ENCODE measurements at regions not wholly inside any gene's neighbourhood (a gene's known extent, or its start where the extent isn't known, plus 50 kb on each side); places are given as distances from the start of the nearest gene placed in this dataset.

GRCh38 chr13:66106246-66106645 is 1123.9 kb downstream of the PCDH9 start:
- 78 to 85% (median 83%) methylated on average over 2 of the region's 2 CpGs for WGBS, 3 donors
- Histone ChIP-seq H3K27me3 (ENCODE audit: control insufficient read depth in 3 of 3, insufficient read depth in 3 of 3, low read length in 3 of 3) (no peaks in the 10 kb centered on the region), H3K9me3 (ENCODE audit: control insufficient read depth in 2 of 2, insufficient read depth in 1 of 2, low read depth in 1 of 2, low read length in 1 of 2) (no peaks in the 10 kb centered on the region), H3K4me1 (ENCODE audit: control insufficient read depth in 3 of 3, insufficient read depth in 2 of 3, low read depth in 1 of 3, low read length in 2 of 3) (no peaks in the 10 kb centered on the region), H3K4me3 (ENCODE audit: low read depth in 1 of 3, low read length in 3 of 3) (no peak overlapping the region), H3K36me3 (ENCODE audit: control insufficient read depth in 3 of 3, insufficient read depth in 2 of 3, low read depth in 1 of 3, low read length in 3 of 3) (no peaks in the 10 kb centered on the region), H3K27ac (ENCODE audit: low read depth in 1 of 3, low read length in 2 of 3) (no peak overlapping the region)
- DNase-seq (no peak), FAIRE-seq (no peak)

- Histone ChIP-seq H3K4me1 (ENCODE audit: control insufficient read depth in 3 of 3, insufficient read depth in 2 of 3, low read depth in 1 of 3, low read length in 2 of 3) (no peaks in the 10 kb centered on the region), H3K36me3 (ENCODE audit: control insufficient read depth in 3 of 3, insufficient read depth in 2 of 3, low read depth in 1 of 3, low read length in 3 of 3) (no peaks in the 10 kb centered on the region), H3K4me3 (ENCODE audit: low read depth in 1 of 3, low read length in 3 of 3) (no peak overlapping the region), H3K27ac (ENCODE audit: low read depth in 1 of 3, low read length in 2 of 3) (no peak overlapping the region), H3K27me3 (ENCODE audit: control insufficient read depth in 3 of 3, insufficient read depth in 3 of 3, low read length in 3 of 3) (no peaks in the 10 kb centered on the region), H3K9me3 (ENCODE audit: control insufficient read depth in 2 of 2, insufficient read depth in 1 of 2, low read depth in 1 of 2, low read length in 1 of 2) (no peaks in the 10 kb centered on the region)
- FAIRE-seq = no peak
- no peak for DNase-seq
- 87 to 92% (median 91%) methylated on average over 3 of the region's 3 CpGs for WGBS, 3 donors
Observed at GRCh38 chr13:66102864-66103263, 1127.3 kb downstream of the PCDH9 start.

- H3K27me3 ChIP-seq (ENCODE audit: control insufficient read depth in 3 of 3, insufficient read depth in 3 of 3, low read length in 3 of 3) = no peaks in the 10 kb centered on the region
- H3K9me3 ChIP-seq (ENCODE audit: control insufficient read depth in 2 of 2, insufficient read depth in 1 of 2, low read depth in 1 of 2, low read length in 1 of 2) = peaks cover 0 to 1% of the 10 kb centered on the region in 2 donors
- FAIRE-seq (no peak), DNase-seq (no peak)
- H3K27ac ChIP-seq (ENCODE audit: low read depth in 1 of 3, low read length in 2 of 3) = no peak overlapping the region
- H3K4me1 ChIP-seq (ENCODE audit: control insufficient read depth in 3 of 3, insufficient read depth in 2 of 3, low read depth in 1 of 3, low read length in 2 of 3) = no peaks in the 10 kb centered on the region
- no peak overlapping the region for H3K4me3 ChIP-seq (ENCODE audit: low read depth in 1 of 3, low read length in 3 of 3)
- WGBS, 3 donors = 75 to 83% (median 82%) methylated on average over 10 of the region's 10 CpGs
- no peaks in the 10 kb centered on the region for H3K36me3 ChIP-seq (ENCODE audit: control insufficient read depth in 3 of 3, insufficient read depth in 2 of 3, low read depth in 1 of 3, low read length in 3 of 3)
Observed at GRCh38 chr13:66099825-66100224, 1130.3 kb downstream of the PCDH9 start.

- no peak for FAIRE-seq
- H3K36me3 ChIP-seq (ENCODE audit: control insufficient read depth in 3 of 3, insufficient read depth in 2 of 3, low read depth in 1 of 3, low read length in 3 of 3) = no peaks in the 10 kb centered on the region
- 58 to 71% (median 58%) methylated on average over 3 of the region's 3 CpGs for WGBS, 3 donors
Observed at GRCh38 chr13:66098931-66099628, 1131.1 kb downstream of the PCDH9 start.

GRCh38 chr13:66089711-66090110 is 1140.4 kb downstream of the PCDH9 start:
- no peak for FAIRE-seq

More at GRCh38 chr13:66098931-66099628, 1131.1 kb downstream of the PCDH9 start:
- H3K4me1 ChIP-seq (ENCODE audit: control insufficient read depth in 3 of 3, insufficient read depth in 2 of 3, low read depth in 1 of 3, low read length in 2 of 3) = no peaks in the 10 kb centered on the region
- no peaks in the 10 kb centered on the region for H3K27me3 ChIP-seq (ENCODE audit: control insufficient read depth in 3 of 3, insufficient read depth in 3 of 3, low read length in 3 of 3)
- DNase-seq = no peak
- peaks cover 0 to 6% of the 10 kb centered on the region in 2 donors for H3K9me3 ChIP-seq (ENCODE audit: control insufficient read depth in 2 of 2, insufficient read depth in 1 of 2, low read depth in 1 of 2, low read length in 1 of 2)
- H3K27ac ChIP-seq (ENCODE audit: low read depth in 1 of 3, low read length in 2 of 3) = no peak overlapping the region
- no peak overlapping the region for H3K4me3 ChIP-seq (ENCODE audit: low read depth in 1 of 3, low read length in 3 of 3)

GRCh38 chr13:66087269-66087710 is 1142.8 kb downstream of the PCDH9 start:
- no peak overlapping the region for H3K4me3 ChIP-seq (ENCODE audit: low read depth in 1 of 3, low read length in 3 of 3)
- 25 to 35% (median 35%) methylated on average over 2 of the region's 2 CpGs for WGBS, 3 donors
- peaks cover 0 to 4% of the 10 kb centered on the region in 2 donors for H3K9me3 ChIP-seq (ENCODE audit: control insufficient read depth in 2 of 2, insufficient read depth in 1 of 2, low read depth in 1 of 2, low read length in 1 of 2)
- FAIRE-seq (no peak), DNase-seq (no peak)
- H3K36me3 ChIP-seq (ENCODE audit: control insufficient read depth in 3 of 3, insufficient read depth in 2 of 3, low read depth in 1 of 3, low read length in 3 of 3) = no peaks in the 10 kb centered on the region
- no peak overlapping the region for H3K27ac ChIP-seq (ENCODE audit: low read depth in 1 of 3, low read length in 2 of 3)
- H3K27me3 ChIP-seq (ENCODE audit: control insufficient read depth in 3 of 3, insufficient read depth in 3 of 3, low read length in 3 of 3) = no peaks in the 10 kb centered on the region
- H3K4me1 ChIP-seq (ENCODE audit: control insufficient read depth in 3 of 3, insufficient read depth in 2 of 3, low read depth in 1 of 3, low read length in 2 of 3) = no peaks in the 10 kb centered on the region

More at GRCh38 chr13:66089711-66090110, 1140.4 kb downstream of the PCDH9 start:
- no peaks in the 10 kb centered on the region for H3K36me3 ChIP-seq (ENCODE audit: control insufficient read depth in 3 of 3, insufficient read depth in 2 of 3, low read depth in 1 of 3, low read length in 3 of 3)
- no peak overlapping the region for H3K4me3 ChIP-seq (ENCODE audit: low read depth in 1 of 3, low read length in 3 of 3)
- H3K9me3 ChIP-seq (ENCODE audit: control insufficient read depth in 2 of 2, insufficient read depth in 1 of 2, low read depth in 1 of 2, low read length in 1 of 2) = peaks cover 2 to 12% of the 10 kb centered on the region in 2 donors
- no peak overlapping the region for H3K27ac ChIP-seq (ENCODE audit: low read depth in 1 of 3, low read length in 2 of 3)
- no peaks in the 10 kb centered on the region for H3K27me3 ChIP-seq (ENCODE audit: control insufficient read depth in 3 of 3, insufficient read depth in 3 of 3, low read length in 3 of 3)
- 4 to 50% (median 30%) methylated on average over 1 of the region's 1 CpG for WGBS, 3 donors
- no peak for DNase-seq
- H3K4me1 ChIP-seq (ENCODE audit: control insufficient read depth in 3 of 3, insufficient read depth in 2 of 3, low read depth in 1 of 3, low read length in 2 of 3) = no peaks in the 10 kb centered on the region

GRCh38 chr13:66077132-66077689 is 1152.9 kb downstream of the PCDH9 start:
- H3K4me3 ChIP-seq (ENCODE audit: low read depth in 1 of 3, low read length in 3 of 3) = no peak overlapping the region
- no peak overlapping the region for H3K27ac ChIP-seq (ENCODE audit: low read depth in 1 of 3, low read length in 2 of 3)
- no peak for DNase-seq
- H3K36me3 ChIP-seq (ENCODE audit: control insufficient read depth in 3 of 3, insufficient read depth in 2 of 3, low read depth in 1 of 3, low read length in 3 of 3) = no peaks in the 10 kb centered on the region
- no peaks in the 10 kb centered on the region for H3K4me1 ChIP-seq (ENCODE audit: control insufficient read depth in 3 of 3, insufficient read depth in 2 of 3, low read depth in 1 of 3, low read length in 2 of 3)
- H3K9me3 ChIP-seq (ENCODE audit: control insufficient read depth in 2 of 2, insufficient read depth in 1 of 2, low read depth in 1 of 2, low read length in 1 of 2) = no peaks in the 10 kb centered on the region
- FAIRE-seq = no peak
- no peaks in the 10 kb centered on the region for H3K27me3 ChIP-seq (ENCODE audit: control insufficient read depth in 3 of 3, insufficient read depth in 3 of 3, low read length in 3 of 3)

GRCh38 chr13:66076417-66076816 is 1153.7 kb downstream of the PCDH9 start:
- no peaks in the 10 kb centered on the region for H3K9me3 ChIP-seq (ENCODE audit: control insufficient read depth in 2 of 2, insufficient read depth in 1 of 2, low read depth in 1 of 2, low read length in 1 of 2)
- 84 to 89% (median 89%) methylated on average over 3 of the region's 3 CpGs for WGBS, 3 donors
- FAIRE-seq = no peak

More at GRCh38 chr13:66076417-66076816, 1153.7 kb downstream of the PCDH9 start:
- Histone ChIP-seq H3K36me3 (ENCODE audit: control insufficient read depth in 3 of 3, insufficient read depth in 2 of 3, low read depth in 1 of 3, low read length in 3 of 3) (no peaks in the 10 kb centered on the region), H3K4me3 (ENCODE audit: low read depth in 1 of 3, low read length in 3 of 3) (no peak overlapping the region), H3K27ac (ENCODE audit: low read depth in 1 of 3, low read length in 2 of 3) (no peak overlapping the region), H3K4me1 (ENCODE audit: control insufficient read depth in 3 of 3, insufficient read depth in 2 of 3, low read depth in 1 of 3, low read length in 2 of 3) (no peaks in the 10 kb centered on the region), H3K27me3 (ENCODE audit: control insufficient read depth in 3 of 3, insufficient read depth in 3 of 3, low read length in 3 of 3) (no peaks in the 10 kb centered on the region)
- no peak for DNase-seq
